BE2C (cell line): ENCODE measurements at regions not wholly inside any gene's neighbourhood (a gene's known extent, or its start where the extent isn't known, plus 50 kb on each side); places are given as distances from the start of the nearest gene placed in this dataset.

Source experiments
- DNase-seq: peaks from one replicate; pipeline ENCODE4 v3.0.0-alpha.2; 2020
- H3K27me3 ChIP-seq: fragments of 250-450 bp; sonication (Bioruptor Pico); 2 replicates; pipeline ENCODE4 v1.5.1; 2020; ENCODE audit warnings: mild to moderate bottlenecking
- H3K36me3 ChIP-seq: fragments of 250-450 bp; sonication (Bioruptor Pico); 2 replicates; pipeline ENCODE4 v1.5.1; 2020; ENCODE audit warnings: mild to moderate bottlenecking
- H3K4me1 ChIP-seq: fragments of 250-450 bp; sonication (Bioruptor Pico); 2 replicates; pipeline ENCODE4 v1.5.1; 2020
- H3K4me3 ChIP-seq: 2 replicates; pipeline ENCODE4 v1.5.1; 2011; ENCODE audit warnings: low read depth, low read length
- H3K9me3 ChIP-seq: fragments of 250-450 bp; sonication (Bioruptor Pico); 2 replicates; pipeline ENCODE4 v1.5.1; 2020
- TF ChIP-seq, protein P1 (sequence below): IDR thresholded peaks from 2 replicates; pipeline ENCODE4 v1.5.1; 2012; ENCODE audit warnings: mild to moderate bottlenecking, low read depth, low read length

DNA sequence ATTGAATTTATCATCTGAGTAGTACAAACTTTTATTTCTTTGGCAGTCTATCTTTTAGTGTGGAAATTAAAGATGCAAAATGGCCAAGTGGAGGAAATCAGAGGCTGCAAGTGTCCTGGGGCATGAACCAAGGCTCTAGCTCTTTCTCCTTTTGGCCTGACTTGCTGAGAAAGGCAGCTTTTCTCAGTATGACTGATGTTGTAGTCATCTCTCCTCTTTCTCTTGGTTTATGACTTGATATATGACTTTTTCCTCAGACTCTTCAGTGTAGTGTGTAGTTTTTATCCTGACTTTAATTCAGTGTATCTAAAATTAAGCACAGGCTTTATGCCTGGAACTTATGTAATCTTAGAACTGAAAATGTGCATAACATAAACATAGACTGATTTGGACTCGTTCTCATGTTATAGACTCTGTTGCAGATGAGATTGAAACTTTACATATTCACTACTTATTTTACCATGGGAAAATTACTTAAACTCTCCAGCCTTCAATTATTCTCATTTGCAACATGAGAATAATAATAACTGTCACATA, 65.7 kb downstream of the SLITRK5 start:
- no peak for DNase-seq
- Histone ChIP-seq H3K4me1 (no peaks in the 10 kb centered on the region), H3K36me3 (no peaks in the 10 kb centered on the region), H3K27me3 (no peaks in the 10 kb centered on the region), H3K9me3 (no peaks in the 10 kb centered on the region), H3K4me3 (no peak overlapping the region)
- TF ChIP-seq, protein P1, sequence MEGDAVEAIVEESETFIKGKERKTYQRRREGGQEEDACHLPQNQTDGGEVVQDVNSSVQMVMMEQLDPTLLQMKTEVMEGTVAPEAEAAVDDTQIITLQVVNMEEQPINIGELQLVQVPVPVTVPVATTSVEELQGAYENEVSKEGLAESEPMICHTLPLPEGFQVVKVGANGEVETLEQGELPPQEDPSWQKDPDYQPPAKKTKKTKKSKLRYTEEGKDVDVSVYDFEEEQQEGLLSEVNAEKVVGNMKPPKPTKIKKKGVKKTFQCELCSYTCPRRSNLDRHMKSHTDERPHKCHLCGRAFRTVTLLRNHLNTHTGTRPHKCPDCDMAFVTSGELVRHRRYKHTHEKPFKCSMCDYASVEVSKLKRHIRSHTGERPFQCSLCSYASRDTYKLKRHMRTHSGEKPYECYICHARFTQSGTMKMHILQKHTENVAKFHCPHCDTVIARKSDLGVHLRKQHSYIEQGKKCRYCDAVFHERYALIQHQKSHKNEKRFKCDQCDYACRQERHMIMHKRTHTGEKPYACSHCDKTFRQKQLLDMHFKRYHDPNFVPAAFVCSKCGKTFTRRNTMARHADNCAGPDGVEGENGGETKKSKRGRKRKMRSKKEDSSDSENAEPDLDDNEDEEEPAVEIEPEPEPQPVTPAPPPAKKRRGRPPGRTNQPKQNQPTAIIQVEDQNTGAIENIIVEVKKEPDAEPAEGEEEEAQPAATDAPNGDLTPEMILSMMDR, result no peak

DNA sequence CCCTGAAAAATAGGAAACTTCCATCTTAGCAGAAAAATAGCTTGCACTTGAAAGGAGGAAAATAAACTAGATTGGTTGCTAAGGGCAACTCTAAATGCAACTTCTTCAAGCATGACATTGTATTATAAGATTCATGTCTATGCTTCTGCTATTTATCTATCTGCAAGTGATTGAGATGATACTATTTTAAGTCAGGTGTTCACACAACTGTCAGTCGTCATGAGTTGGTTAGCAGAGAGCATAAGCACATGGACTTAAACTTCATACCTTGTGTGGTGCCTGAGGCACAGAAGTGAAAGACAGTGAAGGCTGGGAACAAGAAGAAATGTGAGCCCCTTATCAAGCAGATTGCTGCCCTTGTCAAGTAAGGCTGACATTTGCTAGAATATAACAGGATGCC, 82.9 kb downstream of the SLITRK5 start:
- TF ChIP-seq, protein P1, result no peak
- Histone ChIP-seq H3K27me3 (no peaks in the 10 kb centered on the region), H3K4me3 (no peak overlapping the region), H3K9me3 (no peaks in the 10 kb centered on the region), H3K36me3 (no peaks in the 10 kb centered on the region), H3K4me1 (no peaks in the 10 kb centered on the region)
- no peak for DNase-seq

DNA sequence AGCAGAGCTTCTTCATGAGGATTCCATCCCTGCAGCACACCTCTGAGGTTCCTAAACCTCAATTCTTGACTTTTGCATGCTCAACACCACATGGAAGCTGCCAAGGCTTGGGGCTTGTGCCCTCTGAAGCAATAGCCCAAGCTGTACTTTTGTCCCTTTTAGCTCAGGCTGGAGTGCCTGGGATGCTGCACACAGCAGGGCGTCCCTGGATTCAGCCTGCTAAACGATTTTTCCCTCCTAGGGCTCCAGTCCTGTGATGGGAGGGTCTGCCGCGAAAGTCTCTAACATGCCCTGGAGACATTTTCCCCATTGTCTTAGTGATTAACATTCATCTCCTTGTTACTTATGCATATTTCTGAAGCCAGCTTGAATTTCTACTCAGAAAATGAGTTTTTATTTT, 98.3 kb downstream of the SLITRK5 start:
- no peaks in the 10 kb centered on the region for H3K9me3 ChIP-seq
- no peaks in the 10 kb centered on the region for H3K27me3 ChIP-seq
- H3K36me3 ChIP-seq, result no peaks in the 10 kb centered on the region
- DNase-seq, result no peak
- TF ChIP-seq, protein P1, result no peak
- H3K4me1 ChIP-seq, result no peaks in the 10 kb centered on the region
- H3K4me3 ChIP-seq, result no peak overlapping the region

DNA sequence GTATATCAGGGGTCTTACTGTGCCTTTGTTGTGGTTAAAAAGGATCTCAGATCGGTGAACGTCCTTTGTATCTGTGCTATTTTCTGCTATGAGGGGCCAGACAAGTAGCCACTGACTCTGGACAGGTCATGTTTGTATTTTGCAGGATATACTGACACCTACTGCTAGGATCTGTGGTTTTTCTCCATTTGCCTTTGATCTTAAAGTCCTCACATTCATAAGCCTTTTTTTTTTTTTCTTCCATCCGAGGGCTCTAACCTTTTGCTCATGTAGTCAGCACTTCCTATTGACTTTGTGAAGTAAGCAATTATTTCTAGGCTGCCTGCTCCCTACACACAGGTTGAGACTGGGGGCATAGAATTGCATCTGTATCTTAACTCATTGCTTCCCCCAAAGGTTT, 106.2 kb downstream of the SLITRK5 start:
- Histone ChIP-seq H3K4me3 (no peak overlapping the region), H3K4me1 (no peaks in the 10 kb centered on the region), H3K36me3 (no peaks in the 10 kb centered on the region), H3K27me3 (no peaks in the 10 kb centered on the region), H3K9me3 (no peaks in the 10 kb centered on the region)
- TF ChIP-seq, protein P1, result peak; percentile 22
- DNase-seq, result no peak

DNA sequence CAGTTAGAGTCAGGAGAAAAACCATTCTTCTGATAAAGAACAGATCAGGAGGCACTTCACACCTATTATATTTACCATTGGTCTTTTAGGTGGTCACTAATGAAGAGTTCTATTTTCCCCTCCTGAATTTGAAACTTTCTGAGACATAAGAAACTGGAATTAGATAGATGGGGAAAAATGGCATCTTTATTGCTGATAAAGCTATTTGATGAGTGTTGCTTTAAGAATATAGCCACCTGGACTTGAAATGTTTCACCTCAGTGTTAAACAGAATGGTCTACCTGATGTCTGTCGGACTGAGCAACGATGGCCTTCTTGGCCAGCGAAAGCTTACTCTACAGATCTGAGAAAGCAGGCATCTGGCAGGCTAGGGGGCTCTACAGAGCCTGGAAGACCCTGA, 107.0 kb downstream of the SLITRK5 start:
- no peaks in the 10 kb centered on the region for H3K4me1 ChIP-seq
- DNase-seq, result no peak
- H3K9me3 ChIP-seq, result no peaks in the 10 kb centered on the region
- no peaks in the 10 kb centered on the region for H3K36me3 ChIP-seq
- TF ChIP-seq, protein P1, result no peak
- H3K27me3 ChIP-seq, result no peaks in the 10 kb centered on the region
- H3K4me3 ChIP-seq, result no peak overlapping the region

DNA sequence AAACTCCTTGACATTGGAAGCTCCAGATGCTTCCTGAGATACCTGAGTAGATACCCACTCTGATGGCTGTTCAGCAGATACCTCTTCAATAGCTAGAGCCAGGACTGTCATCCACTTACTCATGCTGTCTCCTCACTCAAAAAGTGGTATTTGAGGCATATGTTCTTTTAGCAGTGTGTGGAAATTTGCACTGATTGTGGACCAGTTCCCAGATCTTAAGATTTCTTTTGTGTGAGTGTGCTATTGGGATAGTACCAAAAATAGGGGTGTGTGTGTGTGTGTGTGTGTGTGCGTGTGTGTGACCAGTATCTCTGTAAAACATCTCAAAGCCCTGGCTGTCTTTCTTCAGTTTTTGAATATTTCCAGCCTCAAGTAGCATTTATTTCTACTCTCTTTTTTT, 108.3 kb downstream of the SLITRK5 start:
- H3K27me3 ChIP-seq, result no peaks in the 10 kb centered on the region
- H3K9me3 ChIP-seq, result no peaks in the 10 kb centered on the region
- TF ChIP-seq, protein P1, result no peak

More for the DNA sequence above, 108.3 kb downstream of the SLITRK5 start:
- H3K4me3 ChIP-seq, result no peak overlapping the region
- no peaks in the 10 kb centered on the region for H3K4me1 ChIP-seq
- H3K36me3 ChIP-seq, result no peaks in the 10 kb centered on the region
- no peak for DNase-seq
